NCI-H2227 treated with DMSO at 0.1 percent for 48 hours (cell line): ENCODE measurements at regions not wholly inside any gene's neighbourhood (a gene's known extent, or its start where the extent isn't known, plus 50 kb on each side); places are given as distances from the start of the nearest gene placed in this dataset.

Experiments used
- DNase-seq: peaks from one replicate; lab custom pipeline; 2025; lab: John Stamatoyannopoulos, UW

- DNase-seq = no peak
Observed at GRCh38 chr22:48981371-48982061, 846.2 kb downstream of the BRD1 start.

DNA sequence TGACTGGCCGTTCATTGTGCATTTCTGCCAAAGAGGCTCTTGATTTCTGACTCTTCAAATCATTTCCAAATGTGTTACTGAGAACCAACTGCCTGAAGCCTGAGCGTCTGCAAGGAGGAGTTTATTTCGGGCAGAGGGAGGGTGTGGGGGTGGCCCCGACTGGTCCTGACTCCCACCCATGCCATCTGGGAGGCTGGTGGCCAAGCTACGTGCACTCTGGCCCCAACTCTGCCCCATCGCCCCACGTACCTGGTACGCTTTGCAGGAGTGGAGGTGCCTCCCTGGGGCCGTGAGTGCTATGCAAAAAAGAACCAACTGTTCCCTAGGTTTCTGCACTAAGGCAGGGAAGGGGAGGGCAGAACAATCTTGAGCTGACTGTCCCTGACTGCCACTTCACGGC lies 846.8 kb downstream of the BRD1 start:
- no peak for DNase-seq

DNA sequence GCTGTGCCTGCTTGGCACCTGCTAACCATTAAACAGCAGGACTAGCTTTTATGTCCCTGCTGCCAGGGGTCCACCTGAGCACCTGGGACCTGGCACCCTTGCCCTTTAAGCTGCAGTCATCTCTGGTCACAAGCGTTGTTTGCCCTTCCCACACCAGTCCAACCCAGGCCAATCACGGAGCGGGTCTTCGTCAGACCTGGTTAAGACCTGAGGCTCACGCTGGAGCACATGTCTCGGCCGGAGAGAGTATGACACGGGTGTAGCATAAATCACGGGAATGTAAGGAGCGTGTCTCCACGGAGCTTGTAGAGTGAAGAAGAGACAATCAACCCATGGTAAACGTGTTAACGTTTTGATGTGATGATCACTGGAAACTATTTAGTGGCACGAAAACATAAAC lies 847.3 kb downstream of the BRD1 start:
- DNase-seq = no peak

- no peak for DNase-seq
Observed at GRCh38 chr22:48979482-48979881, 848.2 kb downstream of the BRD1 start.

DNA sequence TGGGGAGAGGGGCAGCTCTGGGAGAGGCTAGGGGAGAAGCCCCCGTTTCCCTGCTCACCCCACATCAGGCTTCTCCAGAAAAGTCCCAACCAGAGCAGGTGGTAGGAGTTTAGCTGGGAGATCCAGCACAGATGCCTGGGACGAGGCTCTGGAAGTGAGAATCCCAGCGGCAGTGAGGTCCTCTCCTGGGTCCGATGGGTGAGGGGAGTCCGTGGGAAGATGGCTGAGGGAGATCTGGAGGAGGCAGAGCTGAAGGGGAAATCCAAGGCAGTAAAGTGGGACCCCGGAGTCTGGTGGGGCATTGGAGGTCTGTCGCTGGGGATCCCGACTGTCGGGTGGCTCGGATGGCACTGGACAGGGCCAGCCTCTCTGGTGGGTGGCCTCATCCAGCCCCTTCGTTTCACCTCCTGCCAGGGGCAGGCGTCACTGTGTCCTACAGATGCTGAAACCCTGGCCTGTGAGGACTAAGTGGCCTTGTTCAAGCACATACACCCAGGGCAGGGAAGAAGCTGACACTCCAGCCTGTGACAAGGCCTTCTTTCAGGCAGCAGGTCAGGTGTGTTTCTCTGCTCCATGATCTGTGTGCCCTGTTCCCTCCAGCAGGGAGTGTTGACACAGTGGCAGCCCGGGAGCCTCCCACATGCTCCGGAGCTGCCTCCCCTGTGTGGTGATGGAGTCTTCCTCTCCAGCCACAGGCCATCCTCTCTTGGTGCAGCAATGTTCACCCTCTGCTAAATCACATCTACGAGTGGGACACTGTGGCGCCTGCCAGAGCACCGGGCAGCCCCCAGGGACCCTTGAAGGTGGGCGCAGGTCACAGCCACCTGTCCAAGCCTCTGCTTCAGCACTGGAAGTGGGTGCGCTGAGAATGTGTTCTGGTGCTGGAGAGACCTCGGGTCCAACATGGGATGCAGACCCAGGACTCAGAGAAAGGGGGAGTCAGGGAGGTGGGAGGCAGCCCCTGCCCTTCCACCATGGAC lies 850.8 kb downstream of the BRD1 start:
- no peak for DNase-seq

DNA sequence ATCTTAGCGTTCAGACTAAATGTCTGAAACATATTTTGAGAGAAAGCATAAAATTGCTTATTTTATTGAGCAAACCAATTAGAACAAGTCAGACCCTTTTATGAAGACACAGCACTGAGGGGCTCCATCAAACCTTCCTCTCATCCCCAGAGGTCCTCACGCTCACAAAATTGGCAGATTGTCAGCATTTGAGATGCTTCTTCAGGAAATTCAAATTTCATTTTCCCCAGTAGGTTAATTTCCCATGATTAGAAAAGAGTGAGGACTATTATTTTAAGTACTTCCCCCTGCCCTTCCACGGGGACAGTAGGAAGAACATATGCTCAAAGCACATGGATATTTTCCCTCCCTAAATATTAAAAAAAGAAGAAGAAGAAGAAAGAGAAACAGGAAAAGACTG lies 851.8 kb downstream of the BRD1 start:
- no peak for DNase-seq

DNA sequence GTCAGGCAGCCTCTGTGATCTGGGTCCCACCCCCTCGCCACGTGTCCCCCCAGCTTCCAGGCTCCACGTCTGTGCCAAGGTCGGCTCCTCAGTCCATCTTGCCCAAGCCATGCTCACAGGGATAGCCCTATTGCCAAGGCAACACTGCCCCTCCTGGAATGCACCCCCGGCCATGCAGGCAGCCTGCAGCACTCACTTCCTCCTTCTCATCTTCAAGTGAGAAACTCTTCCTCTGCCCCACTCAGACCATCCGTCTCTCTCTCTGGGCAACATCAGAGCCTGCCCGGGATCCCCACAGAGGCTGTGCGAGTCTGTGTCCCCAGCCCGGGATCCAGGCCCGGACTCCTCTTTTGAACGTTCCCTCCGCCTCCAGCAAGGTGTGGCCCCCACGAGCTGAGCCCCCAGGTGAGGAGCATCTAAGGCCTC lies 852.3 kb downstream of the BRD1 start:
- DNase-seq = no peak

GRCh38 chr22:48974443-48975315 lies 853.0 kb downstream of the BRD1 start:
- DNase-seq = no peak

- DNase-seq = no peak
Observed at GRCh38 chr22:48973694-48974041, 854.0 kb downstream of the BRD1 start.

DNA sequence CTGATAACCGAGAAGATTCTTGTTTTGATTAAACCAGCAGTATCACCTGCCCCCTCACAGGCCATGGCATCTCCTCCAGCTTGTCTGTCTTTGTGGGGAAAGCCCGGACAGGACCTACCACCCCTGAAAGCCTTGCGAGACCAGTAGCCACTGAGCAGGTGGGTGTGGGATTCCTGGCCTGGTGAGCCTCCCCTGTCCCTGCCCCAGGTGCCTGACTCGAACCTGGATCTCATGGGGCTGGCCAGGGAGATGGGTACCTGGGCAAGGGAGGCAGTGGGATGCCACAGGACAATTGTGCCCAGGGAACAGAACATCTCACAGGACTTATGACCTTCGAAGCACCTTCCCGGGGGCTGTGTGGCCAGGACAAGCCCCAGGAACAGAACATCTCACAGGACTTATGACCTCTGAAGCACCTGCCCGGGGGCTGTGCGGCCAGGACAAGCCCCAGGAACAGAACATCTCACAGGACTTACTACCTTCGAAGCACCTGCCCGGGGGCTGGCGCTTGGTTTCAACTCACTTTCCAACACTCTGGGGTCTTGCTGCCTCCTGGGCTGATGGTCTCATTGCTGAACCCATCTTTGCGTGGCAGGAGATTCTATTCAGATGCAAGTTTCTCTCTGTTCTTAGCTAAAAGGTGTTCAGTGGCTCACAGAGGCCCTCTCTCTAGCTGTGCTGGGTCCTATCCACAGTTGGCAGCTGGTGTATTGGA lies 854.5 kb downstream of the BRD1 start:
- no peak for DNase-seq

GRCh38 chr22:48968201-48968959 lies 859.3 kb downstream of the BRD1 start:
- no peak for DNase-seq

DNA sequence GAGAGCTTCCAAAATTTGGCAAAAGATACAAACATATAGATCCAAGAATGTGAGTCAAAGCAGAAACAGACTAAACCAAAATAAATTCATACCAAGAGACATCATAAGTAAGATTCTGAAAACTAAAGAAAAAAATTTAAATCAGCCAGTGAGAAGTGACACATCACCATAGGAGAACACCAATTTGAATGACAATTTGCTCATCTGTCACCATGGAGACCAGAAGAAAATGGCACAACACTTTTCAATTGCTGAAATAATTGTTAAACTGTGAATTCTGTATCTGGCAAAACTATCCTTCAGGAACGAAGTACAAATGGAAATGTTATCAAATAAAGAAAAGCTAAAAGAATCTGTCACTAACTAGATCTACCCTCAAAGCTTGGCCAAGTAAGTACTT lies 864.3 kb downstream of the BRD1 start:
- no peak for DNase-seq

DNA sequence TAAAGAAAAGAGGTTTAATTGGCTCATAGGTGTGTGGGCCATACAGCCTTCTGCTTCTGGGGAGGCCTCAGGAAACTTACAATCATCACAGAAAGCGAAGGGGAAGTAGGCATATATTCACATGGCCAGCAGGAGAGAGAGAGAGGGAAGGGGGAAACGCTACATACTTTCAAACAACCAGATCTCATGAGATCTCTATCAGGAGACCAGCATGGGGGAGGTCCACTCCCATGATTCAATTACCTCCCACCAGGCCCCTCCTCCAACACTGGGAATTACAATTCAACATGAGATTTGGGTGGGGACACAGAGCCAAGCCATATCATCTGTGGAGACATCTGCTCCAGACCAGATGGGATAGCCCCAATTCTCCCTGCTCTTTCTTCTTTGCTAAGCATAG lies 866.0 kb downstream of the BRD1 start:
- DNase-seq = no peak

- no peak for DNase-seq
Observed at GRCh38 chr22:48960980-48961660, 866.6 kb downstream of the BRD1 start.

GRCh38 chr22:48960576-48960975 lies 867.1 kb downstream of the BRD1 start:
- no peak for DNase-seq

- DNase-seq = no peak
Observed at GRCh38 chr22:48959496-48959895, 868.2 kb downstream of the BRD1 start.

DNA sequence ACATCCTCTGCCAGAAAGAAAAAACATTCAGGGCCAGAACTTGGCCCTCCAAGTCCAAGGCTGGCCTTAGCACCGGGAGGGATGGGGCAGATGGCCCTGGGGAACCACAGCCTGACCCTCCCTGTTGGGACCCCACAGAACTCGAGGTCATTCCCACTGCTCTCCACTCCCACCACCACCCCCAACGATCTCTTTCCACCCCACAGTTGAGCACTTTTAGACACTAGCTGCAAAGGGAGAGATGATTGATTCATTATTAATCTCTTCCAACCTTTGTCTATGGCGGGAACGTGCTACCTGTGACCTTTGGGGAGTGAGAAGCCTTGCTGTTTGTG lies 869.7 kb downstream of the BRD1 start:
- DNase-seq = no peak

DNA sequence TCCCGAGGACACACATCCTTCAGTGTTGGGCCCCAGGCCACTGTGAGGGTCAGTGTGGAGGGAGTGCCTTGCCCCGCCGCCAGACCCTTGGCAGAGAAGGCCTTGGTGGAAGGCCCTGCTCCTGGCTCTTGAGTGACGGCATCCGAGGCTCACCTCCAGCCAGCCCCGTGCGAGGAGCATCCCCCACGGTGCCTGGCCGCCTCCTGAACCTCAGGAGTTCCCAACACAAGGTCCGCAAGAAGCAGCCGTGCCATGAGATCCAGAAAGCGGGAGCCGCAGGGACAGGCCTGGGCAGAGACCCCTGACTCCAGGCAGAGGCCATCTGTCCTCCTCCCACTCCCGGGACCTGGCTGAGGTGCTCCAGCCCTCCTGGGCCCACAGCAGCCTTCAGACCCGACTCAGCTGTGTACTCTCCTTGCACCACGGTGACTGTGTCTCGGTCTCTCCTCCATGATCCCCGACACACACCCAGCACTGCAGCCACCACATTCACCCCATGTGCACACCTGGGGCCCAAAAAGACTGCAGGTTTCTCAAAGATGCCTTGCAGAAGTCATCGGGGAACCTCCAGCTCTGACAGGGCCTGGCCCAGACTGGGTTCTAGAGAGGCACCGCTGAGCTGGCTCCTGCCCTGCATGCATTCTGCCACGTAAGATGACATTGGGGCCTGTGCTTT lies 870.2 kb downstream of the BRD1 start:
- DNase-seq = no peak

GRCh38 chr22:48955351-48956311 lies 872.0 kb downstream of the BRD1 start:
- DNase-seq = no peak
